Spleen (tissue), 11 donors: ENCODE measurements at regions not wholly inside any gene's neighbourhood (a gene's known extent, or its start where the extent isn't known, plus 50 kb on each side); places are given as distances from the start of the nearest gene placed in this dataset.

Source experiments
- DNase-seq: peaks from one replicate; pipeline ENCODE4 v3.0.0-alpha.2; 2020
- H3K27ac ChIP-seq, 8 donors: fragments of 200-600 bp; sonication (generic) in 7 of 8; 1 replicate in 4 of 8; 2 replicates in 4 of 8; pipeline versions ENCODE4 v1.5.0 to v1.8.0; 2016 to 2021; ENCODE audit warnings: inconsistent platforms in 4 of 8, mild to moderate bottlenecking in 4 of 8, moderate library complexity in 1 of 8
- H3K27me3 ChIP-seq, 7 donors: fragments of 200-600 bp; sonication (generic) in 6 of 7; replicated peaks in 1 of 7; 1 replicate in 4 of 7; 2 replicates in 3 of 7; pipeline versions ENCODE4 v1.5.0 to v1.8.0; 2016 to 2021; ENCODE audit warnings: inconsistent platforms in 3 of 7, mild to moderate bottlenecking in 1 of 7
- H3K36me3 ChIP-seq, 6 donors: fragments of 200-600 bp; sonication (generic) in 5 of 6; 1 replicate in 4 of 6; 2 replicates in 2 of 6; pipeline versions ENCODE4 v1.5.0 to v1.8.0; 2016 to 2021; ENCODE audit warnings: inconsistent platforms in 2 of 6
- H3K4me1 ChIP-seq, 6 donors: fragments of 200-600 bp; sonication (generic) in 5 of 6; 1 replicate in 3 of 6; 2 replicates in 3 of 6; pipeline versions ENCODE4 v1.5.0 to v1.8.0; 2016 to 2021; ENCODE audit warnings: inconsistent platforms in 3 of 6
- H3K4me3 ChIP-seq, 8 donors: fragments of 200-600 bp; sonication (generic) in 7 of 8; 1 replicate in 4 of 8; 2 replicates in 4 of 8; pipeline versions ENCODE4 v1.5.0 to v1.8.0; 2016 to 2021; ENCODE audit warnings: inconsistent platforms in 4 of 8, mild to moderate bottlenecking in 4 of 8, moderate library complexity in 2 of 8
- H3K9me3 ChIP-seq, 8 donors: fragments of 200-600 bp; sonication (generic) in 7 of 8; 1 replicate in 4 of 8; 2 replicates in 4 of 8; pipeline versions ENCODE4 v1.5.0 to v1.8.0; 2016 to 2021; ENCODE audit warnings: inconsistent platforms in 4 of 8
- CTCF ChIP-seq, 11 experiments: fragments of 200-600 bp in 7 of 11; fragments of 450-650 bp in 4 of 11; sonication (generic) in 4 of 11; IDR thresholded peaks in 8 of 11; conservative IDR thresholded peaks in 3 of 11; 1 replicate in 7 of 11; 2 replicates in 4 of 11; pipeline versions ENCODE4 v1.4.0 to v1.8.0; 2016 to 2021; ENCODE audit warnings: antibody characterized with exemption in 11 of 11, inconsistent platforms in 4 of 11, mild to moderate bottlenecking in 1 of 11
- POLR2A ChIP-seq, 3 donors: fragments of 450-650 bp; IDR thresholded peaks; one replicate each; pipeline ENCODE4 v1.5.1; 2017; ENCODE audit warnings: antibody characterized with exemption in 3 of 3, mild to moderate bottlenecking in 1 of 3
- POLR2AphosphoS5 ChIP-seq, 3 donors: sonication (generic); formaldehyde crosslinking; IDR thresholded peaks; one replicate each; pipeline ENCODE4 v1.5.1; 2017; ENCODE audit warnings: antibody characterized with exemption in 3 of 3
- WGBS, 5 donors: extraction: QIAGEN DNeasy Blood & Tissue Kit in 3 of 5; methylation state at CpG; one replicate each; pipeline versions ENCODE4 v1.1.5 to v1.1.7; 2013 to 2018; 5-methylcytosine and 5-hydroxymethylcytosine counted together
- intact Hi-C: fragments of 100-400 bp; cut with DNase I; formaldehyde crosslinking; loops from one replicate; pipeline ENCODE4 v1.15.0; 2023; ENCODE audit warnings: low total_unique reads
- donor health status: healthy with polysubstance abuse.
- donor health status: DM: no; HTN: no; CAD: no; lungs with moderate emphysema.
- donor health status: DM: no; HTN: no; CAD: no.
- donor health status: Bipolar disorder and iron deficiency.
- donor health status: healthy.
- donor health status: DM: no; HTN: no; CAD: no.
- donor health status: DM: yes; HTN: yes; CAD: no.

GRCh38 chr12:40560848-40561247, 131.4 kb upstream of the CNTN1 start:
- TF ChIP-seq CTCF (IDR thresholded peaks at IDR 0.05 in 8 of 11, conservative IDR thresholded peaks at IDR 0.05 in 3 of 11) (no peak), POLR2A (IDR thresholded peaks at IDR 0.05) (no peak), POLR2AphosphoS5 (IDR thresholded peaks at IDR 0.05) (no peak)
- DNase-seq = no peak
- Histone ChIP-seq H3K36me3 (no peaks in the 10 kb centered on the region), H3K27ac (no peak overlapping the region), H3K9me3 (no peaks in the 10 kb centered on the region), H3K4me1 (no peaks in the 10 kb centered on the region), H3K4me3 (no peak overlapping the region), H3K27me3 (no peaks in the 10 kb centered on the region)
- WGBS, 5 donors = 35 to 51% (median 47%) methylated on average over 1 of the region's 1 CpG
- intact Hi-C loops = no loop called here

- TF ChIP-seq POLR2A (IDR thresholded peaks at IDR 0.05) (no peak), CTCF (IDR thresholded peaks at IDR 0.05 in 8 of 11, conservative IDR thresholded peaks at IDR 0.05 in 3 of 11) (no peak), POLR2AphosphoS5 (IDR thresholded peaks at IDR 0.05) (no peak)
- Histone ChIP-seq H3K27ac (no peak overlapping the region), H3K4me1 (no peaks in the 10 kb centered on the region), H3K27me3 (no peaks in the 10 kb centered on the region), H3K4me3 (no peak overlapping the region), H3K36me3 (no peaks in the 10 kb centered on the region), H3K9me3 (no peaks in the 10 kb centered on the region)
- intact Hi-C loops = no loop called here
- WGBS, 5 donors = 72 to 82% (median 79%) methylated on average over 4 of the region's 4 CpGs
- no peak for DNase-seq
Measured at GRCh38 chr12:40561395-40561966, 130.8 kb upstream of the CNTN1 start.

GRCh38 chr12:40565029-40565633, 127.1 kb upstream of the CNTN1 start:
- WGBS, 5 donors = 77 to 91% (median 80%) methylated on average over 5 of the region's 5 CpGs
- Histone ChIP-seq H3K4me3 (no peak overlapping the region), H3K4me1 (no peaks in the 10 kb centered on the region), H3K27me3 (no peaks in the 10 kb centered on the region), H3K27ac (no peak overlapping the region), H3K36me3 (no peaks in the 10 kb centered on the region), H3K9me3 (no peaks in the 10 kb centered on the region)
- DNase-seq = no peak
- intact Hi-C loops = no loop called here
- TF ChIP-seq POLR2A (IDR thresholded peaks at IDR 0.05) (no peak), CTCF (IDR thresholded peaks at IDR 0.05 in 8 of 11, conservative IDR thresholded peaks at IDR 0.05 in 3 of 11) (no peak), POLR2AphosphoS5 (IDR thresholded peaks at IDR 0.05) (no peak)

- intact Hi-C loops = no loop called here
- Histone ChIP-seq H3K27ac (no peak overlapping the region), H3K4me3 (no peak overlapping the region), H3K9me3 (no peaks in the 10 kb centered on the region), H3K4me1 (no peaks in the 10 kb centered on the region), H3K36me3 (no peaks in the 10 kb centered on the region), H3K27me3 (no peaks in the 10 kb centered on the region)
- no peak for TF ChIP-seq POLR2A (IDR thresholded peaks at IDR 0.05)
- no peak for TF ChIP-seq POLR2AphosphoS5 (IDR thresholded peaks at IDR 0.05)
- no peak for TF ChIP-seq CTCF (IDR thresholded peaks at IDR 0.05 in 8 of 11, conservative IDR thresholded peaks at IDR 0.05 in 3 of 11)
- 80 to 93% (median 86%) methylated on average over 1 of the region's 1 CpG for WGBS, 5 donors
- DNase-seq = no peak
Measured at GRCh38 chr12:40566271-40566670, 126.0 kb upstream of the CNTN1 start.
